ENCODE measurements at regions not wholly inside any gene's neighbourhood (a gene's known extent, or its start where the extent isn't known, plus 50 kb on each side); places are given as distances from the start of the nearest gene placed in this dataset.

- DNase-seq = no peak
These were observed 51.9 kb upstream of the GNAT3 start for GRCh38 chr7:80563561-80564327.

GRCh38 chr7:80565554-80565953 is 53.7 kb upstream of the GNAT3 start:
- no peak for DNase-seq

GRCh38 chr7:80581486-80582260 is 56.8 kb upstream of the CD36 start:
- no peak for DNase-seq

- DNase-seq = peak in 1 of 51 donors; percentile 3
These were observed 54.5 kb upstream of the CD36 start for GRCh38 chr7:80583901-80584300.

- DNase-seq = no peak
These were observed 53.7 kb upstream of the CD36 start for GRCh38 chr7:80584778-80585177.

- DNase-seq = no peak
These were observed 50.9 kb upstream of the CD36 start for GRCh38 chr7:80587538-80587937.

- no peak for DNase-seq
These were observed 49.9 kb upstream of the CD36 start for GRCh38 chr7:80588591-80588990.
